GM18867 (cell line): ENCODE measurements at regions not wholly inside any gene's neighbourhood (a gene's known extent, or its start where the extent isn't known, plus 50 kb on each side); places are given as distances from the start of the nearest gene placed in this dataset.

ENCODE experiments used
- ATAC-seq: cut with Tn5 transposase; IDR thresholded peaks from one replicate; pipeline ENCODE4 v1.9.1; 2021; ENCODE audit warnings: mild to moderate bottlenecking, moderate library complexity; ENCODE audit not compliant: unreplicated experiment

GRCh38 chr15:61798631-61799030 lies 261.6 kb downstream of the VPS13C start:
- ATAC-seq, result no peak

DNA sequence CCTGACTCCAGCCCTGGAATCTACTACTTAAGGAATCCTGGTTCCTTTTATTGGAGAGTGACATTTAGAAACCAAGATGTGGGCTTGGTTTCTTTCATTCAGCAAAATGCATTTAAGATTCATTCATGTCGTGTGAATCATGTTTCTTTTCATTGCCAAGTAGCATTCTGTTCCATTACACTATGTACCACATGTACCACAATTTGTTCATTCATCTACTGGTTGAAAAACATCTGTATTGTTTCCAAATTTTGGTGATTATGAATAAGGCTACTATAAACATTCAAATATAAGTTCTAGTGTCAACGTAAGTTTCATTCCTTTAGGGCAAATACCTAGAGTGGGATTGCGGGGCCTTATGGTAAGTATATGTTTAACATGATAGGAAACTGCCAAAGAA lies 264.2 kb downstream of the VPS13C start:
- ATAC-seq, result no peak

DNA sequence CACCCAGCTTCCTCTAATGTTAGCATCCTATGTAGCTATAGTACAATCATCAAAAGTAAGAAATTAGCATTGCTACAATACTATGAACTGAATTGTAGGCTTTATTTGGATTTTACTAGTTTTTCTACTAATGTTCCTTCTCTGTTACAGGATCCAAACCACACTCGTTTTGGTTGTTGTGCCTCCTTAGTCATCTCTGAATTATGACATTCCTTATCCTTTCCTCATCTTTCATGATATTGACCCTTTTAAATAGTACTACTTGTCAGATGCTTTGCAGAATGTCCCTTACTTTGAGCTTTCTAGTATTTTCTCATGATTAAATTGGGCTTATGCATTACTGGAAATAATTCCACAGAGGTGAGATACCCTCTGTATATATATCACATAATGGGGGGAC lies 265.4 kb downstream of the VPS13C start:
- ATAC-seq, result no peak

DNA sequence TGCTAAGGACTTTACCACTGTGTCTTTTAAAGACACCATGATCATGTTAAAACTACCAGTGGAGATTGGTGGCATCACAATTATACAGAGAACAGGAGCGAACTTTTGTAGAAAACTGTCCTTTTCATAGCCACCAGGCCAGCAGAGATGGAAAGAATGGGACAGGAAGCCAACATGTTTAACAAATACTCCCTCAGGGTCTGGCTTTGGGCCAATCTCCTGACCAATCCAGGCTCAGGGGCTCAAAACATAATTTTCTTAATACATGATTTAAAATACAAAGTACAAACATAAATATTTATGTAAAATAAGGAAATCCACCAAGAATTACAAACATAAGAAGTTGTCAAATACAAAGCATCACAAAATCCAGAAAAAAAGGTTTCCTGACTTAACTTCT lies 266.0 kb downstream of the VPS13C start:
- no peak for ATAC-seq

DNA sequence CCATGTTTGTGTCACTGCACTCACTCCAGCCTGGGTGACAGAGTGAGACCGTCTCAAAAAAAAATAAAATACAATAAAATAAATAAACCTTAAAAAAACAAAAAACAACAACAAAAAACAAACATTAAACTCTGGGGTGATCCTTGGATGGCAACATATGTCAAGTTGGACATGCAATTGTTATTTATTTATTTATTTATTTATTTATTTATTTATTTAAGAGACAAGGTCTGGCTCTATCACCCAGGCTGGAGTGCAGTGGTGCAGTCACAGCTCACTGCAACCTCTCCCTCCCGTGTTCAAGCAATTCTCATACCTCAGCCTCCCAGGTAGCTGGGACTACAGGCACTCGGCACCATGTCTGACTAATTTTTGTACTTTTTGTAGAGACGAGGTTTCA lies 275.5 kb downstream of the VPS13C start:
- ATAC-seq, result no peak

DNA sequence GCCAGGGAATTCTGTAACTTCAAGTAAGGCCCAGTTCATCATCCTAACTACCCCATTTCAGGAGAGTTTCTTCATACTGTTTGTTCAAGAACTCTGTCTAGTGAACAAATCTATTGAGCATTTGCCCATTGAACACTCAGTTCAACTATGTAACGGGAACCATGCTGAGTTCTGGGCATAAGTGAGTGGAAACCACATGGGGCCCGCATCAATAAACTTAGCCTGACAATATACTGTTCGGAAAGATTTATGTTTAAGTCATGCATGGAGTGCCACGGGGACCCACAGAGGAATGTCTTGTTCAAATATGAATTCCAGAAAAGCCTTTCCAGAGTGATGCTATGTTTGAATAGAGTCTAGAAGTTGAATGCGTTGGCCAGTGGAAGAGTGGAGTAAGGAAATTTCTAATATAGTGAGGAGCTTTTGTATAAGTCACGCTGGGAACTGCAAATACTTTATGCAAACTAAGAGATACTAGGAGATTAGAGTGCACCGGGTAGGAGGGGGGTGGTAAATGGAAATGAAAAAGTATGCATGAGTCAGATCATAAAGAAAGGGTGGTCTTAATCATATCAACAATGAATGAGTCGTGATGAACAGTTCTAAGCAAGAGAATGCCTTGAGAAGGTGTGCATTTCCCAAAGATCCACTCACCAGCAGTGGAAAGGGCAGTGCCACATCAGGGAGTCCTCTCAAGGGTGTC lies 279.8 kb downstream of the VPS13C start:
- ATAC-seq, result no peak

DNA sequence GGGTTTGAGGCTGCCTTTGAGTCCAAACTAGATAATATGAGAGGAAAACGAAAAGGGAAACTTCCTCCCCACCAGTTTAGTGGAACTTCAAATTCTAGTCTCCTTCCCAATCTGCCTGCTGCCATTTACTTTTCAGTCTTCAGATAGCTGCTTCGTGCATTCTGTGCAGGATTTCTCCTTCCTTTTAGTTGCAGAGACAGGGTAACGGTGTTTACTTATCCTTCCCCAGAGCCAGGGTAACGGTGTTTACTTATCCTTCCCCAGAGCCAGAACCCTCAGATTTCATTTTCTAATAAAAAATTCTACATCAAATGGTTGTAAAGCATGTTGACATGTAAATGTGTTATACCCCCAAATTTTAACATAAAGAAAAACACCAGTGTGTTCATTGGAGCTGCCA lies 282.6 kb downstream of the VPS13C start:
- ATAC-seq, result no peak

DNA sequence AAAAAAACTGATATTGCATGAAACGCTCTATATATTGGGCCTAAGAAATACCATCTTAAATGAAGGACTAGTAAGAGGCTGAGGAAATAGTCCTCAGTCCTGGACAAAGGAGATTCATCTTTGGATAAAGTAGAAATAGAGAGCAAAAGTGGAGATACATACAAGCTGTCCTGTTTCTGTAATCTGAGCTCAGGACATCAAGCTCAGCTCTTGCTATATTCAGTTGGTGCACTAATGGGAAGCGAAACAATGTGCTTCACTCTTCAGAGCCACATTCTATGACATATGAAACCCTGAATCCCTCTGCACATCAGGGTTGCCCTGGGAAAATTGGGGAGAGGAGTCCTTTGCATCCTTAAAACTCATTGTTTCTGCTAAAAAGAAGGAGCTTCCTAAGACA lies 290.7 kb downstream of the VPS13C start:
- no peak for ATAC-seq

DNA sequence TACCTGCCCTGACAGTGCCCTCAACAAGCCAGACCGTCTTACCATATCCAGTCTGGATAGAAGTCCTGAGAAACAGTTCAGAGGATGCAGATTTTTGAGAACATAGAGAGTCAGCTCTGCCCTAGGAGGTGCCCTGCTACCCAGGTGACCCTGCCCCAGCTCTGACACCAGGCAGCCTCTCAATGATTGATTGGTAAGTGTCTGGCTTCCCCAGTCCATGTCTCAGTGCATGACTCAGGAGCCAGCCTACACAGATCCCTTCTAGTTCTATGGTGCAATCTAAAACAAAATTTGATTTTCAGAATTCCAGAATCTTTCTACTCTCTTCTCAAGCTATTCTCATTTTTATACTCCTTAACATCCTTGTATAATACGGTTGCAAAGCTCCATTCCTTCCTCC lies 292.1 kb downstream of the VPS13C start:
- ATAC-seq, result no peak

DNA sequence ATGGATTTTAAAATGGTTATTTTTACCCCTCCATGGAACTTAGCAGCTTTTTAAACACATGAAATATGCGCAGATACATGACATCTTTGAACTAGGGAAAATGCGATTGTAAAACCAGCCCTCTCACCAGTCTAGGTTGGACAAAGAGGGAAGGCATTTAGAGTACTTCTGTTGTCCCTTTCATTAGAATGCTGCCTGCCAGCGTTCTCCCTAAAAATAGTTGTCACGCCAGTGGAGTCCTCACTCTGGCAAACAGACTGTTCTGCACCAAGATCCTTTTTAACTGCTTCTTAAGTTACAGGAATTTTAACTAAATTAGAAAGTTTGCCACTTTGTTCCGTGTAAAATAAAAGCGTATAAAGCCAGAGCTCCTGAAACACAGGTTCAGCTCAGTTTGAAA lies 295.3 kb downstream of the VPS13C start:
- ATAC-seq, result no peak

DNA sequence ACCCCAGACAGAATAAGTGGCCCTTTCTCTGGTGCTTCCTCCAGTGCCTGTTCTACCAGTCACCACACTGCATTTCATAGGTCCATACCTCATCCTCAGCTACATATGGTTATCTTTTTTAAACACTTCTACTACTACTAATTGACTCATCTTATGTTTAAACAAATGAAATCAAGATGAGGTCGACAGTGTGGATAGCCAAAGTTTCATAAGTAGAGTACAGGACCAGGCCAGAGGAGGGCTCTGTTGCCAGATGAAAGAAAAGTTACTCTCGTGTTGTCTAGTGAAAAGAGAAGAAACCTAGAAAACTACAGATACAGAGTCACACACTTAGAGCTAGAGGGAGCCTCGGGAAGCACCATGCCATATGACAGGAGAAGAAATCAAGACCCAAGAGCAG lies 296.1 kb downstream of the VPS13C start:
- ATAC-seq, result no peak

GRCh38 chr15:61762676-61763075 lies 297.6 kb downstream of the VPS13C start:
- ATAC-seq, result no peak

DNA sequence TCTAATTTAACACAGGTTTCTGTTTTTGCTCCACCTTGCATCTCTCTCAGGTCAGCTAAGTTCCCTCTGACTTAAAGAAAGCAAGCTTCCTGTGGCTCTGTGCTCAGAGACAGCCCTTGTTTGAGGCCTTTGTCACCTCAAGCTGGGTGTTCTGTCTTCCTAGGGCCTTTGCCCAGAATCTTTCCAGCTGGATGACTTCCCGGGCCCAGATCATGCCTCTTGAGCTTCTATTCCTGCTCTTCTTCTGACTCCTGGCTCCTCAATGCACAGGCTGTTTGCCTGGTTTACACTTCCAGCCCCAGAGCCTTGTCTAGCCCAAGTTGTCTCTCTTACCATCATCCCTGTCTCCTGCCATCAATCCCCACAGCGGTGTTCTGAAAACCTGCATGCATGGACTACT lies 300.6 kb downstream of the VPS13C start:
- no peak for ATAC-seq

GRCh38 chr15:61756071-61756820 lies 304.0 kb downstream of the VPS13C start:
- ATAC-seq, result no peak

- no peak for ATAC-seq
Measured at GRCh38 chr15:61755467-61755866, 304.8 kb downstream of the VPS13C start.

- no peak for ATAC-seq
Measured at GRCh38 chr15:61753018-61753710, 307.1 kb downstream of the VPS13C start.

- no peak for ATAC-seq
Measured at GRCh38 chr15:61752001-61752400, 308.2 kb downstream of the VPS13C start.

DNA sequence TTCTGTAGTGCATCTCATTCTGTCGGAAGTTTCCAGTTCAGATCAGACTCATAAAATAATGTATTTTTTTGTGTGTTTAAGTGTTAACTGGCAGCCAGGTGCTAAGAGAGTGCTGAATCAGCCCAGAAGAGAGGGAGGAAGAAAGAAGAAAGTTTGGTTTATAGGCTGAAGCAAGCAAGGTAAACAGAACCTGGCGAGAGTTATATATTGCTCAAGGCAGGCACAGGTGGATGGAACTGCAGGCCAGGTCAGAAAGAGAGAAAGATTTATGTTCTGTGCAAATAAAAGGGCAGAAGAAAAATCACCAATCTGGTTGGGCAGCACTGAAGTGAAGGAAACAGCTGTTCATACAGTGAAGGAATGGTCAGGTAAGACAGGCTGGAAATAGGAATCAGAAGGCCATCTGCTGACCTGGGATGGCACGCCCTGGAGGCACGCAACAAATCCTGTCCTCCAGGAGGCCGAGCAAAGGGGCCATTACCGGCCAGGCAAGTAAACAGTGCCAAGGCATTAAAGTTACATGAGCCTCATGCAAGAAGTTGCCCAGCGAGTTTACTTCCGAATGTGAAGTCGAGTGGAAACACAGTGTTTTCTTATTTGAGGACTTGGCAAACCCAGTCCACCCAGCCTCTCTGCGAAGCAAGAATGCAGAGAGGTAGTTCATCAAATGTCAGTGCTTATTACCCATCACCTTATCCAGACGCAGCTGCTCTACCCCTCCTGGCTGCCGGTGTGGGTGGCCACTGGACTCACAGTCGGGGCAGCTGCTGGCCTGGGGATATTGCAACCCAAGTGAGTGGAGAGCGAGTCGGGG lies 309.8 kb downstream of the VPS13C start:
- no peak for ATAC-seq

DNA sequence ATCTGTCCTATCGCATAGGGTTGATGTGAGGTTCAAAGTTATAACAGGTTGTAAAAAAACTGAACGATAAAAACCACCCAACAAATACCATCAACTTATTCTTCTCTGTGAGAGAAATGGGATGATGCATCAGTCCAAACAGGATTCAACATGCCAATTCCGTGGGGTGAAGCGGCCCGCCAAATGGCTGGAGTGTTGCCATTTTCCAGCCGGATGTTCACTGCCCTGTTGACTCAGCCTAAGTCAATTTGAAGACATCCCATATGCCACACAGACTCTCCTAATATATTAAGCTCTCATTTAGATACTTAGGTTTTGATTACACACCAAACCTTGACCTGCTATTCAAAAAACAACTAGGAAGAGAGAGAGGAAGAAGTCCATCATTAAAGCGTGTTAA lies 311.1 kb downstream of the VPS13C start:
- no peak for ATAC-seq

DNA sequence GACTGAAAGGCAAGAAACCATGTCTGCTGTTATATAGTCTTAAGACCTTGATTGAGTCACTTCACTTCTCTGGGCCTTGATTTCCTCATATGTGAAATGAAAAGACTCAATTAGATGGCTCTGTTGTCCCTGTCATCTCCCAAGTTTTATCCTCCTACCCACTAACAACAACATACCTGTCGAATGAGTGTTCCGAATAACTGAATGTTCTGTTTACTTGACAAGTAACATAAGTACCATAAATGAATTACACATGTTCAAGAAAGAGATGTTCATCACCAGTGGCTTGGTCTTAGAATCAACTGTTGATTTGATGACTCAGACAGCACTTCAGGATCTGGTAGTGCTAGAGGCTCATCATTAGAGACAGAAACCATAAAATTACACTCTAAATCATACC lies 311.7 kb downstream of the VPS13C start:
- ATAC-seq, result no peak

- no peak for ATAC-seq
Measured at GRCh38 chr15:61746589-61746988, 313.7 kb downstream of the VPS13C start.
